Transverse colon (tissue), 4 donors: ENCODE measurements at regions not wholly inside any gene's neighbourhood (a gene's known extent, or its start where the extent isn't known, plus 50 kb on each side); places are given as distances from the start of the nearest gene placed in this dataset.

Experiments
- DNase-seq: peaks from one replicate; pipeline ENCODE4 v3.0.0-alpha.2; 2019
- H3K27ac ChIP-seq, 4 donors: fragments of 200-600 bp; sonication (generic); 2 replicates each; pipeline ENCODE4 v1.5.1; 2016 to 2018; ENCODE audit warnings: inconsistent platforms in 4 of 4
- H3K27me3 ChIP-seq: fragments of 200-600 bp; sonication (generic); 2 replicates; pipeline ENCODE4 v1.5.1; 2017; ENCODE audit warnings: inconsistent platforms
- H3K36me3 ChIP-seq, 4 donors: fragments of 200-600 bp; sonication (generic); 2 replicates each; pipeline ENCODE4 v1.5.1; 2017 to 2019; ENCODE audit warnings: inconsistent platforms in 4 of 4
- H3K4me1 ChIP-seq, 4 donors: fragments of 200-600 bp; sonication (generic); 2 replicates each; pipeline ENCODE4 v1.5.1; 2017 to 2020; ENCODE audit warnings: inconsistent platforms in 4 of 4
- H3K4me3 ChIP-seq, 4 donors: fragments of 200-600 bp; sonication (generic); 1 replicate in 1 of 4; 2 replicates in 3 of 4; pipeline versions ENCODE4 v1.5.1 to v1.6.1; 2017 to 2019; ENCODE audit warnings: inconsistent platforms in 4 of 4
- H3K9me3 ChIP-seq, 2 donors: fragments of 200-600 bp; sonication (generic); 2 replicates each; pipeline ENCODE4 v1.5.1; 2017 to 2019; ENCODE audit warnings: inconsistent platforms in 2 of 2
- EP300 ChIP-seq: sonication (generic); formaldehyde crosslinking; IDR thresholded peaks from one replicate; pipeline ENCODE4 v1.6.1; 2017; ENCODE audit warnings: antibody characterized with exemption, low read depth
- POLR2A ChIP-seq: fragments of 450-650 bp; IDR thresholded peaks from one replicate; pipeline ENCODE4 v1.6.1; 2016; ENCODE audit warnings: antibody characterized with exemption, mild to moderate bottlenecking, moderate library complexity
- POLR2AphosphoS5 ChIP-seq, 3 donors: sonication (generic); formaldehyde crosslinking; IDR thresholded peaks; one replicate each; pipeline ENCODE4 v1.6.1; 2016; ENCODE audit warnings: antibody characterized with exemption in 3 of 3
- WGBS, 2 donors: methylation state at CpG; one replicate each; pipeline ENCODE4 v1.1.5; 2018; ENCODE audit warnings: low coverage in 1 of 2; 5-methylcytosine and 5-hydroxymethylcytosine counted together
- in situ Hi-C, 4 donors: fragments of 200-750 bp; cut with MboI; loops; one replicate each; pipeline versions ENCODE4 v1.15.0 to v1.15.1; 2017; ENCODE audit warnings: low sequenced_read_pairs in 3 of 4, low pct_ligation_motif_present in 1 of 4, low pct_unique_long_range_greater_than_20kb in 1 of 4
- intact Hi-C: fragments of 100-400 bp; cut with DNase I; formaldehyde crosslinking; loops from one replicate; pipeline ENCODE4 v1.15.1; 2023; ENCODE audit warnings: low total_unique reads
- TF ChIP-seq, protein P1 (sequence below), 5 experiments: fragments of 200-600 bp in 3 of 5; fragments of 450-650 bp in 2 of 5; sonication (generic) in 3 of 5; IDR thresholded peaks; 1 replicate in 2 of 5; 2 replicates in 3 of 5; pipeline ENCODE4 v1.5.1; 2016 to 2017; ENCODE audit warnings: antibody characterized with exemption in 5 of 5, inconsistent platforms in 3 of 5, mild to moderate bottlenecking in 2 of 5, moderate library complexity in 1 of 5

- intact Hi-C loops (no loop called here), in situ Hi-C loops (no loop called here)
- TF ChIP-seq EP300, result no peak
- no peak for TF ChIP-seq POLR2AphosphoS5 (IDR thresholded peaks at IDR 0.05)
- TF ChIP-seq POLR2A, result no peak
- TF ChIP-seq, protein P1, sequence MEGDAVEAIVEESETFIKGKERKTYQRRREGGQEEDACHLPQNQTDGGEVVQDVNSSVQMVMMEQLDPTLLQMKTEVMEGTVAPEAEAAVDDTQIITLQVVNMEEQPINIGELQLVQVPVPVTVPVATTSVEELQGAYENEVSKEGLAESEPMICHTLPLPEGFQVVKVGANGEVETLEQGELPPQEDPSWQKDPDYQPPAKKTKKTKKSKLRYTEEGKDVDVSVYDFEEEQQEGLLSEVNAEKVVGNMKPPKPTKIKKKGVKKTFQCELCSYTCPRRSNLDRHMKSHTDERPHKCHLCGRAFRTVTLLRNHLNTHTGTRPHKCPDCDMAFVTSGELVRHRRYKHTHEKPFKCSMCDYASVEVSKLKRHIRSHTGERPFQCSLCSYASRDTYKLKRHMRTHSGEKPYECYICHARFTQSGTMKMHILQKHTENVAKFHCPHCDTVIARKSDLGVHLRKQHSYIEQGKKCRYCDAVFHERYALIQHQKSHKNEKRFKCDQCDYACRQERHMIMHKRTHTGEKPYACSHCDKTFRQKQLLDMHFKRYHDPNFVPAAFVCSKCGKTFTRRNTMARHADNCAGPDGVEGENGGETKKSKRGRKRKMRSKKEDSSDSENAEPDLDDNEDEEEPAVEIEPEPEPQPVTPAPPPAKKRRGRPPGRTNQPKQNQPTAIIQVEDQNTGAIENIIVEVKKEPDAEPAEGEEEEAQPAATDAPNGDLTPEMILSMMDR (IDR thresholded peaks at IDR 0.05), result no peak
- Histone ChIP-seq H3K4me1 (no peaks in the 10 kb centered on the region), H3K4me3 (no peak overlapping the region), H3K27me3 (peaks cover 27% of the 10 kb centered on the region), H3K27ac (no peak overlapping the region), H3K36me3 (no peaks in the 10 kb centered on the region), H3K9me3 (no peaks in the 10 kb centered on the region)
- DNase-seq, result no peak
- 67% methylated on average over 9 of the region's 11 CpGs; no CpG with 5 or more reads in 1 of the 2 donors for WGBS, 2 donors
Measured at GRCh38 chr17:79169366-79169765, 94.7 kb downstream of the ENGASE start.

- Histone ChIP-seq H3K36me3 (no peaks in the 10 kb centered on the region), H3K4me1 (no peaks in the 10 kb centered on the region), H3K27ac (no peak overlapping the region), H3K27me3 (peaks cover 29% of the 10 kb centered on the region), H3K4me3 (no peak overlapping the region), H3K9me3 (no peaks in the 10 kb centered on the region)
- intact Hi-C loops, result no loop called here
- in situ Hi-C loops, result no loop called here
- TF ChIP-seq, protein P1 (IDR thresholded peaks at IDR 0.05), result no peak
- TF ChIP-seq EP300, result no peak
- no peak for TF ChIP-seq POLR2AphosphoS5 (IDR thresholded peaks at IDR 0.05)
- TF ChIP-seq POLR2A, result no peak
- DNase-seq, result no peak
- 92% methylated on average over 20 of the region's 20 CpGs; no CpG with 5 or more reads in 1 of the 2 donors for WGBS, 2 donors
Measured at GRCh38 chr17:79168486-79169055, 93.9 kb downstream of the ENGASE start.

DNA sequence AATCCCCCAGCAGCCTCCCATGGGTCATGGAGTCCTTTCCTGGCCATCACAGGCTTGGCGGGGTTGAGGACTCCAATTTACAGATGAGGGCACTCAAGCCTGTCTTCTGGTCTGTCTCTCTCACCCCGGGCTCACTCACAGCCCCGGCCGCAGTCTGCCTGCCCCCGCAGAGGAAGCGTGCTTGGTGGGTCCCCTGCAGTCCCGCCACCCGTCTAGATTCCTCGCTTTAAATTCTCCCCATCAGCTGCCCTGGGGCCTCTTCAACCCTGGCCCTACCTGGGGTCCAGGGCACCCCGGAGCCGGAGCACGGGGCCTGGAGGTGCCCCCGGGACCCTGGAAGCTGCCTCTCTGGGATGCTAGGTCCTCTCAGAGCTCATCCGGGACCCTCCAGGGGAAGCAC, 92.9 kb downstream of the ENGASE start:
- no peak for DNase-seq
- Histone ChIP-seq H3K4me1 (no peaks in the 10 kb centered on the region), H3K36me3 (no peaks in the 10 kb centered on the region), H3K9me3 (no peaks in the 10 kb centered on the region), H3K4me3 (no peak overlapping the region), H3K27ac (no peak overlapping the region), H3K27me3 (peaks cover 29% of the 10 kb centered on the region)
- 86% methylated on average over 14 of the region's 14 CpGs; no CpG with 5 or more reads in 1 of the 2 donors for WGBS, 2 donors
- TF ChIP-seq POLR2AphosphoS5 (IDR thresholded peaks at IDR 0.05) (no peak), EP300 (no peak), POLR2A (no peak)
- TF ChIP-seq, protein P1 (IDR thresholded peaks at IDR 0.05), result no peak
- intact Hi-C loops, result no loop called here
- in situ Hi-C loops, result no loop called here

- intact Hi-C loops (no loop called here), in situ Hi-C loops (no loop called here)
- Histone ChIP-seq H3K9me3 (no peaks in the 10 kb centered on the region), H3K27ac (no peak overlapping the region), H3K4me3 (no peak overlapping the region), H3K36me3 (no peaks in the 10 kb centered on the region), H3K4me1 (no peaks in the 10 kb centered on the region), H3K27me3 (peaks cover 29% of the 10 kb centered on the region)
- 30 to 55% methylated on average over 4 to 24 of the region's 24 CpGs for WGBS, 2 donors
- DNase-seq, result no peak
- TF ChIP-seq POLR2AphosphoS5 (IDR thresholded peaks at IDR 0.05) (no peak), EP300 (no peak), POLR2A (no peak)
- TF ChIP-seq, protein P1 (IDR thresholded peaks at IDR 0.05), result no peak
Measured at GRCh38 chr17:79165756-79166473, 91.3 kb downstream of the ENGASE start.
